ELF-1 (cell line): ENCODE measurements at regions not wholly inside any gene's neighbourhood (a gene's known extent, or its start where the extent isn't known, plus 50 kb on each side); places are given as distances from the start of the nearest gene placed in this dataset.

Experiments
- DNase-seq: peaks from one replicate; pipeline ENCODE4 v3.0.0-alpha.2; 2016; ENCODE audit warnings: low read depth, low spot score

- peak; percentile 71 for DNase-seq
These were observed 53.3 kb downstream of the OLFML3 start for GRCh38 chr1:114032271-114033215.

- peak; percentile 75 for DNase-seq
These were observed 54.0 kb downstream of the OLFML3 start for GRCh38 chr1:114033216-114033706.

- DNase-seq, result peak; percentile 56
These were observed 54.7 kb downstream of the OLFML3 start for GRCh38 chr1:114033961-114034360.

GRCh38 chr1:114034567-114035303, 55.5 kb downstream of the OLFML3 start:
- DNase-seq, result no peak

GRCh38 chr1:114035304-114035700, 56.0 kb downstream of the OLFML3 start:
- DNase-seq, result no peak

GRCh38 chr1:114036841-114037630, 57.8 kb downstream of the OLFML3 start:
- peak; percentile 73 for DNase-seq

- DNase-seq, result peak; percentile 55
These were observed 58.3 kb downstream of the OLFML3 start for GRCh38 chr1:114037631-114037890.

- peak; percentile 51 for DNase-seq
These were observed 58.9 kb downstream of the OLFML3 start for GRCh38 chr1:114037962-114038816.
